Gastrocnemius medialis (tissue), 4 donors: ENCODE measurements at regions not wholly inside any gene's neighbourhood (a gene's known extent, or its start where the extent isn't known, plus 50 kb on each side); places are given as distances from the start of the nearest gene placed in this dataset.

ENCODE experiments used
- POLR2A ChIP-seq, 2 donors: fragments of 450-650 bp; IDR thresholded peaks; one replicate each; pipeline ENCODE4 v1.6.1; 2017; ENCODE audit warnings: antibody characterized with exemption in 2 of 2, mild to moderate bottlenecking in 2 of 2, moderate library complexity in 2 of 2
- TF ChIP-seq, protein P1 (sequence below), 5 experiments: fragments of 450-650 bp in 3 of 5; fragments of 200-600 bp in 2 of 5; sonication (generic) in 2 of 5; IDR thresholded peaks in 4 of 5; conservative IDR thresholded peaks in 1 of 5; 1 replicate in 4 of 5; 2 replicates in 1 of 5; pipeline ENCODE4 v1.5.1; 2016 to 2019; ENCODE audit warnings: antibody characterized with exemption in 5 of 5, mild to moderate bottlenecking in 3 of 5, moderate library complexity in 3 of 5

DNA sequence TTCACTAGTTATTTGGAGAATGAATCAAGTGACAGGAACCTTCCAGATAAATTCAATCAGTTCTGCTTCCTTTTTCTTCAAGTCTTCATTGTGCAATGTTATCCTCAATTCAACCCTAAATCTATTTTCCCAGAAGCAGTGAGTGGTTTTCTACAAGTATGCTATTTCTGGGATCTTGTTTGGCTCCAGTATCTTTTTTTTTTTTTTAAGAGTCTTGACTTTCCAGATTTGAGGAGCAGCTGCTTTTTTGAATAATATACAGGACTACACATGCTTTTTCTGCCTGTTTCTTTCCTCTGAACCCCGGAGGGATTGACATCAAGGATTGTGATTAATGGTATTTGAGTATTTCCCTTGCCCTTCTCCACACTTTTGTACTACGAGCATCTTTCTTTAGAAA, 339.2 kb upstream of the JAG1 start:
- TF ChIP-seq, protein P1, sequence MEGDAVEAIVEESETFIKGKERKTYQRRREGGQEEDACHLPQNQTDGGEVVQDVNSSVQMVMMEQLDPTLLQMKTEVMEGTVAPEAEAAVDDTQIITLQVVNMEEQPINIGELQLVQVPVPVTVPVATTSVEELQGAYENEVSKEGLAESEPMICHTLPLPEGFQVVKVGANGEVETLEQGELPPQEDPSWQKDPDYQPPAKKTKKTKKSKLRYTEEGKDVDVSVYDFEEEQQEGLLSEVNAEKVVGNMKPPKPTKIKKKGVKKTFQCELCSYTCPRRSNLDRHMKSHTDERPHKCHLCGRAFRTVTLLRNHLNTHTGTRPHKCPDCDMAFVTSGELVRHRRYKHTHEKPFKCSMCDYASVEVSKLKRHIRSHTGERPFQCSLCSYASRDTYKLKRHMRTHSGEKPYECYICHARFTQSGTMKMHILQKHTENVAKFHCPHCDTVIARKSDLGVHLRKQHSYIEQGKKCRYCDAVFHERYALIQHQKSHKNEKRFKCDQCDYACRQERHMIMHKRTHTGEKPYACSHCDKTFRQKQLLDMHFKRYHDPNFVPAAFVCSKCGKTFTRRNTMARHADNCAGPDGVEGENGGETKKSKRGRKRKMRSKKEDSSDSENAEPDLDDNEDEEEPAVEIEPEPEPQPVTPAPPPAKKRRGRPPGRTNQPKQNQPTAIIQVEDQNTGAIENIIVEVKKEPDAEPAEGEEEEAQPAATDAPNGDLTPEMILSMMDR (IDR thresholded peaks at IDR 0.05 in 4 of 5, conservative IDR thresholded peaks at IDR 0.05 in 1 of 5) = no peak
- no peak for TF ChIP-seq POLR2A (IDR thresholded peaks at IDR 0.05)
